ENCODE measurements at regions not wholly inside any gene's neighbourhood (a gene's known extent, or its start where the extent isn't known, plus 50 kb on each side); places are given as distances from the start of the nearest gene placed in this dataset.
"Not testable (repeated sequence)": the region's sequence is repeated elsewhere in the genome, so short reads cannot be mapped to it uniquely, and the experiment has no call there.

DNA sequence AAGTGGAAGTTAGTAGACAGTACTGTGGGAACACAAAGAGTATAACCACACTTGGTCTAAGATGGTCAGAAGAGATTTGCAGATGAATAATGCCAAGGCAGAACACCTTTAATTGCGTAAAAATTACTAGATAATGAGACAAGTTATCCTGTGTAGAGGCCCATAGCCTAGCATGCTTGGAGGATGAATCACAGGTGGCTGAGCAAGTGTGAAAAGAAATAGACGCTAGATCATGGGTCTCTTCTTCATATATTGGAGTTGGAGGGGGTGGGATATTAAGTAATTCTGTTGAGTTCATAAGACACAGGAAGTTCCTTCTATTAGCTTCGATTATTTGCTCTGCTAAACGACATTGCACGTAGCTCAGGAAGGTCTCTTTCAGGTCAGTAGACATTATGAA, 454.3 kb upstream of the LMO3 start:
- TF ChIP-seq, protein P1, sequence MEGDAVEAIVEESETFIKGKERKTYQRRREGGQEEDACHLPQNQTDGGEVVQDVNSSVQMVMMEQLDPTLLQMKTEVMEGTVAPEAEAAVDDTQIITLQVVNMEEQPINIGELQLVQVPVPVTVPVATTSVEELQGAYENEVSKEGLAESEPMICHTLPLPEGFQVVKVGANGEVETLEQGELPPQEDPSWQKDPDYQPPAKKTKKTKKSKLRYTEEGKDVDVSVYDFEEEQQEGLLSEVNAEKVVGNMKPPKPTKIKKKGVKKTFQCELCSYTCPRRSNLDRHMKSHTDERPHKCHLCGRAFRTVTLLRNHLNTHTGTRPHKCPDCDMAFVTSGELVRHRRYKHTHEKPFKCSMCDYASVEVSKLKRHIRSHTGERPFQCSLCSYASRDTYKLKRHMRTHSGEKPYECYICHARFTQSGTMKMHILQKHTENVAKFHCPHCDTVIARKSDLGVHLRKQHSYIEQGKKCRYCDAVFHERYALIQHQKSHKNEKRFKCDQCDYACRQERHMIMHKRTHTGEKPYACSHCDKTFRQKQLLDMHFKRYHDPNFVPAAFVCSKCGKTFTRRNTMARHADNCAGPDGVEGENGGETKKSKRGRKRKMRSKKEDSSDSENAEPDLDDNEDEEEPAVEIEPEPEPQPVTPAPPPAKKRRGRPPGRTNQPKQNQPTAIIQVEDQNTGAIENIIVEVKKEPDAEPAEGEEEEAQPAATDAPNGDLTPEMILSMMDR (IDR thresholded peaks at IDR 0.05; ENCODE audit: insufficient read depth, low read depth, low read length), result no peak
- no peak overlapping the region for H3K4me3 ChIP-seq (ENCODE audit: low read depth, low read length)
- DNase-seq (ENCODE audit: low read depth), result no peak

DNA sequence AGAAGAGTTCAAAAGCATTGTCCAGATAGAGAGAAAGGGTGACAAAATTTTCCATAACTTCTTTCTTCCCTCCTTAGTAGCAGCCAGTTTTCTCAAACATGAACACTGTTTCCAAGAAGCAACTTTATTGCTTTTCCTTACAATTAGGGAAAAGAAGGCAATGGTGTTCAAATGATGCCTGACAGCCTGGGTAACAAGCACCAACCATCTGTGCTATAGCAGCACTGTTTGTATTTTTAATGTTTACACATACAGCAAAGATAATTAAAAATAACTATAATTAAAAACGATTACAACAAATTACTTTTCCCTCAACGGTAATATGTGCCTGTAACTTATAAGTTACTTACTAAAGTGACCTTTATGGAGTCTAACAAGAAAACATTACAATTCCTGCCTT, 450.6 kb upstream of the LMO3 start:
- H3K4me3 ChIP-seq (ENCODE audit: low read depth, low read length), result no peak overlapping the region
- DNase-seq (ENCODE audit: low read depth), result no peak
- TF ChIP-seq, protein P1 (IDR thresholded peaks at IDR 0.05; ENCODE audit: insufficient read depth, low read depth, low read length), result no peak

DNA sequence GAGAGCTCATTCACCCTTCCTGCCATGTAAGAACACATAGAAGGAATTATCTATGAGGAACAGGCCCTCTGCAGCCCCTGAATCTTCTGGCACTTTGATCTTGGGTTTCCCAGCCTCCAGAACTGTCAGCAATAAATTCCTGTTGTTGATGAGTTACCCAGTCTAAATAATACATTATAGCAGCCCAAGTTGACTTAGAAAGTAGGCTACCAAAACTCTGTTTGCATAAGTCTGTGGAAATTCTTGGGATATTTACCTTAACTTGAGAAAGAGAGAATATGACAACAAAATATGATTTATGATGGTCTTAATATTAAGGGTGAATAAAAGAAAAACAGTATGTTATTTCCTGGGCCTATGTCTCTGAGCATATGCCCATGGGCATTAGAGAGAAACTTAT, 433.0 kb upstream of the LMO3 start:
- TF ChIP-seq, protein P1 (IDR thresholded peaks at IDR 0.05; ENCODE audit: insufficient read depth, low read depth, low read length), result no peak

DNA sequence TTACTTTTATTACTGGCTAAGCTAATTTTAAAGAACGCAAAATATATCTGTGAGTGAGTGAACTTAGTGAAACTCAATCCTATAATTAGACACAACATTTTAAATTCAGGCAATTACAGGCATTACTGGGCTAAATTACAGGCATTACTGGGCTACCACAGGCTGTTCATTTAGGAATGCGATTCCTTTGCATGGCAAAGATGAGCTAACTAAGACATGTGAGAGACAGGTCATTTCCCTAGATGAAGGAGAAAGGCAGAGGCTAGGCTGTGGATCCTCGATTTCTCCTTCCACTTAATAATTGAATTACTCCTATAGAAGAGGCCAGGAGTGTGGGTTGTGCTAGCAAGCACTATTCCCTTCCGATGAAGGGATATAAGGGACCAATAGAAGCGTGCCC, 429.4 kb upstream of the LMO3 start:
- TF ChIP-seq, protein P1 (IDR thresholded peaks at IDR 0.05; ENCODE audit: insufficient read depth, low read depth, low read length), result no peak
- DNase-seq (ENCODE audit: low read depth), result no peak
- H3K4me3 ChIP-seq (ENCODE audit: low read depth, low read length), result no peak overlapping the region

More for the DNA sequence above, 433.0 kb upstream of the LMO3 start:
- no peak overlapping the region for H3K4me3 ChIP-seq (ENCODE audit: low read depth, low read length)
- DNase-seq (ENCODE audit: low read depth), result no peak

DNA sequence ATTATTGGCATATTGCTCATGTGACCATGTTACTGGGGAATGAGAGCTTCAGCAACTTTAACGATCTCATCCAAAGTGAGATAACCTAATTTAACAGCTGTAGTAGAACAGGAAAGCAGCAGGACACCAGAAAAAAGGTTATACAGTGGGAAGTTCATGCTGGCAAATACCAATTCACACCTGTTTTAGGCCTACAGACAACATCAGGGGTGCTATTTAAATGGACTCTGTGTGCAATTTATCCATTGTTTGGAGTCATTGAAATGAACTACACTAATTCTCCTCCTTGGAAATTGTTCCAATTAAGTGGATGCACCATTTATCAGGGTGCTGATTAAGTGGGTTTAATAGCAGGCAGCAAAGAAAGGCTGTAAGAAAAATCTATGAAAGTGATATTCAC, 424.4 kb upstream of the LMO3 start:
- no peak for DNase-seq (ENCODE audit: low read depth)
- TF ChIP-seq, protein P1 (IDR thresholded peaks at IDR 0.05; ENCODE audit: insufficient read depth, low read depth, low read length), result no peak
- H3K4me3 ChIP-seq (ENCODE audit: low read depth, low read length), result no peak overlapping the region

DNA sequence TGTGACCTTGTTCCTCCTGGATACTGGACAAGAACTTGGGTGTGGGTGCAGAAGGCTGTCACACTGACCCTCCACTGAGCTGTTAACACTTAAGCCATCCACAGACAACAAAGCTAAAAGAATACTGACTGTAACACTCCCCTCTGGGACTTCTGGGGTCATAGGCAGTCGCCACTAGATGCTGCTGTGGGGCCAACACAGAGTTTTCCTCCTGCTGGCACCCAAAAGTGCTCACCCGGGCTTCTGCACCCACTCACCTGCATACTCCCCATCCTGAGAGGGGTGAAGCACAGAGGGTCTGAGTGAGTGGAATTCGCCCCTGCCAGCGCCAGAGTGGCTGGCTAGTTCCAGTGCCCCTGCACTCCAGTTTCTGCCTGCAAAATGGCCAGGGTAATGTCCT, 422.4 kb upstream of the LMO3 start:
- H3K4me3 ChIP-seq (ENCODE audit: low read depth, low read length), result no peak overlapping the region
- DNase-seq (ENCODE audit: low read depth), result no peak
- TF ChIP-seq, protein P1 (IDR thresholded peaks at IDR 0.05; ENCODE audit: insufficient read depth, low read depth, low read length), result no peak

DNA sequence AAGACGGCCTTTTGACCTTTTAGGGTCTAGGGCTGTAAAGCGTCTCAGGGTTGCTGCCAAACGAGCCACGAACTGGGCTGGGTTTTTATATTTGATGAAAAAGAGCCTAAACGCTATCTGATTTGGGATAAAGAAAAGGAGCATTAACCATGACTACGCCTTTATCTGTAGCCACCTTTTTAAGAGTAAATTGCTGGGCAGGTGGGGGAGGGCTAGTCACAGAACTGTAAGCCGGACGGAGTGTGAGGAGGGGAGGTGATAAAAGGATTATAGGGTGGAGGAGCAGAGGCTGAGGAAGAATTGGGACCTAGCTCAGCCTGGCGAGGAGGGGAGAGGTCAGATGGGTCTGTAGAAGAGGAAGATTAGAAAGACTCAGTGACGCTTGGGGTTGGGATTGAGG, 419.5 kb upstream of the LMO3 start:
- not testable (repeated sequence) for H3K4me3 ChIP-seq (ENCODE audit: low read depth, low read length); DNase-seq (ENCODE audit: low read depth)

All from fibroblast of villous mesenchyme (primary cell).